H9 (cell line): ENCODE measurements at regions not wholly inside any gene's neighbourhood (a gene's known extent, or its start where the extent isn't known, plus 50 kb on each side); places are given as distances from the start of the nearest gene placed in this dataset.

ENCODE experiments used
- DNase-seq: peaks from one replicate; pipeline ENCODE4 v3.0.0-alpha.2; 2017
- H2AFZ ChIP-seq: one replicate; pipeline ENCODE4 v1.6.1; 2013; ENCODE audit warnings: mild to moderate bottlenecking, low read length, control low read depth, moderate library complexity
- H2AK5ac ChIP-seq: 2 replicates; pipeline ENCODE4 v1.6.1; 2013; ENCODE audit warnings: low read length, control low read depth, mixed read lengths; ENCODE audit not compliant: insufficient read length
- H2BK120ac ChIP-seq: one replicate; pipeline ENCODE4 v1.6.1; 2013; ENCODE audit warnings: low read depth, mild to moderate bottlenecking, low read length, control low read depth, inconsistent platforms; ENCODE audit not compliant: poor library complexity, severe bottlenecking
- H2BK12ac ChIP-seq: 2 replicates; pipeline ENCODE4 v1.6.1; 2013; ENCODE audit warnings: low read length, control low read depth, mixed read lengths, low read depth; ENCODE audit not compliant: insufficient read length
- H2BK15ac ChIP-seq: 2 replicates; pipeline ENCODE4 v1.6.1; 2013; ENCODE audit warnings: low read depth, low read length, control low read depth
- H2BK20ac ChIP-seq: one replicate; pipeline ENCODE4 v1.6.1; 2013; ENCODE audit warnings: low read depth, mild to moderate bottlenecking, low read length, control low read depth, inconsistent platforms; ENCODE audit not compliant: poor library complexity, severe bottlenecking
- H2BK5ac ChIP-seq: 2 replicates; pipeline ENCODE4 v1.6.1; 2013; ENCODE audit warnings: low read length, control low read depth, mixed read lengths; ENCODE audit not compliant: insufficient read length
- H3K14ac ChIP-seq: 2 replicates; pipeline ENCODE4 v1.6.1; 2013; ENCODE audit warnings: low read length, control low read depth; ENCODE audit not compliant: insufficient read depth
- H3K18ac ChIP-seq: 2 replicates; pipeline ENCODE4 v1.6.1; 2013; ENCODE audit warnings: low read depth, mild to moderate bottlenecking, mixed read lengths, low read length, control low read depth; ENCODE audit not compliant: insufficient read length
- H3K23ac ChIP-seq: 2 replicates; pipeline ENCODE4 v1.6.1; 2013; ENCODE audit warnings: low read length, control low read depth, mixed read lengths, low read depth; ENCODE audit not compliant: insufficient read length
- H3K23me2 ChIP-seq: 2 replicates; pipeline ENCODE4 v1.6.1; 2013; ENCODE audit warnings: low read depth, mild to moderate bottlenecking, mixed read lengths, low read length, control low read depth; ENCODE audit not compliant: insufficient read length, poor library complexity, severe bottlenecking
- H3K27ac ChIP-seq: 2 replicates; pipeline ENCODE4 v1.5.1; 2013; ENCODE audit warnings: low read length, control low read depth, mixed read lengths, low read depth; ENCODE audit not compliant: insufficient read length
- H3K27me3 ChIP-seq: 2 replicates; pipeline ENCODE4 v1.6.1; 2013; ENCODE audit warnings: low read length, control low read depth, inconsistent platforms; ENCODE audit not compliant: insufficient read depth
- H3K4ac ChIP-seq: 2 replicates; pipeline ENCODE4 v1.6.1; 2013; ENCODE audit warnings: low read depth, mild to moderate bottlenecking, control low read depth, inconsistent platforms, low read length, moderate library complexity
- H3K4me1 ChIP-seq: 2 replicates; pipeline ENCODE4 v1.6.1; 2013; ENCODE audit warnings: low read length, control low read depth, inconsistent platforms; ENCODE audit not compliant: insufficient read depth
- H3K4me2 ChIP-seq: 2 replicates; pipeline ENCODE4 v1.6.1; 2013; ENCODE audit warnings: low read length, control low read depth, mixed read lengths; ENCODE audit not compliant: insufficient read length, insufficient read depth
- H3K56ac ChIP-seq: 2 replicates; pipeline ENCODE4 v1.6.1; 2013; ENCODE audit warnings: low read depth, mild to moderate bottlenecking, mixed read lengths, low read length, control low read depth; ENCODE audit not compliant: insufficient read length
- H3K79me1 ChIP-seq: 2 replicates; pipeline ENCODE4 v1.6.1; 2013; ENCODE audit warnings: low read depth, mild to moderate bottlenecking, moderate library complexity, low read length, control low read depth, inconsistent platforms; ENCODE audit not compliant: insufficient read depth, poor library complexity, severe bottlenecking
- H3K79me2 ChIP-seq: 2 replicates; pipeline ENCODE4 v1.6.1; 2013; ENCODE audit warnings: low read length, control low read depth, inconsistent platforms; ENCODE audit not compliant: insufficient read depth
- H3K9ac ChIP-seq: 2 replicates; pipeline ENCODE4 v1.6.1; 2013; ENCODE audit warnings: low read length, control low read depth, mixed read lengths; ENCODE audit not compliant: insufficient read length; ENCODE audit errors: extremely low read depth
- H3K9me3 ChIP-seq: one replicate; pipeline ENCODE4 v1.6.1; 2013; ENCODE audit warnings: low read depth, low read length, inconsistent platforms; ENCODE audit not compliant: control insufficient read depth
- H3T11ph ChIP-seq: one replicate; pipeline ENCODE4 v1.6.1; 2013; ENCODE audit warnings: mild to moderate bottlenecking, low read length, control low read depth, inconsistent platforms
- H4K20me1 ChIP-seq: one replicate; pipeline ENCODE4 v1.6.1; 2013; ENCODE audit not compliant: control insufficient read depth, insufficient read length, insufficient read depth
- H4K5ac ChIP-seq: 2 replicates; pipeline ENCODE4 v1.6.1; 2013; ENCODE audit warnings: low read depth, mild to moderate bottlenecking, mixed read lengths, low read length, control low read depth; ENCODE audit not compliant: insufficient read length
- H4K8ac ChIP-seq: replicated peaks from 2 replicates; pipeline ENCODE4 v1.6.1; 2013; ENCODE audit warnings: low read length, control low read depth, mixed read lengths, low read depth; ENCODE audit not compliant: insufficient read length
- H4K91ac ChIP-seq: 2 replicates; pipeline ENCODE4 v1.6.1; 2013; ENCODE audit warnings: low read depth, mild to moderate bottlenecking, moderate library complexity, mixed read lengths, low read length, control low read depth; ENCODE audit not compliant: insufficient read length
- H3K27ac Mint-ChIP-seq, 3 experiments: 2 replicates in 2 of 3; 3 replicates in 1 of 3; pipeline ENCODE4 v1.8.0; 2020 to 2021; ENCODE audit warnings: mixed read lengths in 3 of 3, mild to moderate bottlenecking in 1 of 3, moderate library complexity in 1 of 3
- H3K27me3 Mint-ChIP-seq: 2 replicates; pipeline ENCODE4 v1.8.0; 2021; ENCODE audit warnings: low read depth, mild to moderate bottlenecking, moderate library complexity, mixed read lengths
- H3K36me3 Mint-ChIP-seq, 3 experiments: 2 replicates in 2 of 3; 3 replicates in 1 of 3; pipeline ENCODE4 v1.8.0; 2020 to 2021; ENCODE audit warnings: low read depth in 3 of 3, mixed read lengths in 3 of 3; ENCODE audit not compliant: insufficient read depth in 1 of 3
- H3K4me1 Mint-ChIP-seq, 2 experiments: 2 replicates each; pipeline ENCODE4 v1.8.0; 2020; ENCODE audit warnings: mixed read lengths in 2 of 2
- H3K4me3 Mint-ChIP-seq, 2 experiments: 2 replicates in 1 of 2; 3 replicates in 1 of 2; pipeline ENCODE4 v1.8.0; 2020 to 2021; ENCODE audit warnings: mild to moderate bottlenecking in 2 of 2, mixed read lengths in 2 of 2, moderate library complexity in 1 of 2
- H3K9me3 Mint-ChIP-seq, 2 experiments: 2 replicates in 1 of 2; 3 replicates in 1 of 2; pipeline ENCODE4 v1.8.0; 2020; ENCODE audit warnings: mild to moderate bottlenecking in 2 of 2, mixed read lengths in 2 of 2, moderate library complexity in 1 of 2
- WGBS: extraction: QIAGEN DNeasy Blood & Tissue Kit; methylation state at CpG from one replicate; pipeline ENCODE4 v1.1.7; 2013; ENCODE audit warnings: missing lambda C conversion rate, low lambda C conversion rate, mixed read lengths; ENCODE audit not compliant: insufficient read length; ENCODE audit errors: extremely low coverage; 5-methylcytosine and 5-hydroxymethylcytosine counted together
- TF ChIP-seq, protein P1 (sequence below): fragments of 200-600 bp; sonication (generic); conservative IDR thresholded peaks from 3 replicates; pipeline ENCODE4 v1.8.0; 2021; ENCODE audit warnings: antibody characterized with exemption, mild to moderate bottlenecking

DNA sequence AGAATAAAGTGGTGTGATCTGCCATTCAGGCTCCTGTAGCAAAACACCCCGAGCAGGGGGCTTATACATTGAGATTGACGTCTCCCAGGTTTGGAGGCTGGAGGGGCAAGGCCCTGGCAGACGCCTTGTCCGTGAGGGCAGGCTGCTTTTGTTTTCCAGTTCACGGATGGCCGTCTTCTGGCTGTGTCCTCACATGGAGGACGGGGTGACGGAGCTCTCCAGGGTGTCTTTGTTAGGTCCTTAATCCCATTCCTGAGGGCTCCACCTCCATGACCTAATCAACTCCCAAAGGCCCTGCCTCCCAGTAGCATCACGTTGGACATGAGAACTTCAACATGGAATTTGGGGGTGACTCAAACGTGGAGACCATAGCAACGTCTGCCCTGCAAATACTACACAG lies 147.7 kb downstream of the KIF26A start:
- H2BK20ac ChIP-seq, result no peak overlapping the region
- no peak overlapping the region for H3K4ac ChIP-seq
- no peaks in the 10 kb centered on the region for H3K9me3 ChIP-seq
- H3K18ac ChIP-seq, result no peak overlapping the region
- Mint-ChIP-seq H3K27me3 (peaks cover 4% of the 10 kb centered on the region; the same call in 1 of the 2 replicates), H3K9me3 (peaks cover 6 to 17% of the 10 kb centered on the region in 2 experiments; a peak in 3 of 5 replicates), H3K4me1 (peaks cover 19 to 21% of the 10 kb centered on the region in 2 experiments), H3K36me3 (no peaks in the 10 kb centered on the region; a peak in 2 of 7 replicates), H3K4me3 (no peak overlapping the region), H3K27ac (peak overlapping the region in 1 of 3 experiments; percentile 72; a peak in 1 of 7 replicates)
- TF ChIP-seq, protein P1, sequence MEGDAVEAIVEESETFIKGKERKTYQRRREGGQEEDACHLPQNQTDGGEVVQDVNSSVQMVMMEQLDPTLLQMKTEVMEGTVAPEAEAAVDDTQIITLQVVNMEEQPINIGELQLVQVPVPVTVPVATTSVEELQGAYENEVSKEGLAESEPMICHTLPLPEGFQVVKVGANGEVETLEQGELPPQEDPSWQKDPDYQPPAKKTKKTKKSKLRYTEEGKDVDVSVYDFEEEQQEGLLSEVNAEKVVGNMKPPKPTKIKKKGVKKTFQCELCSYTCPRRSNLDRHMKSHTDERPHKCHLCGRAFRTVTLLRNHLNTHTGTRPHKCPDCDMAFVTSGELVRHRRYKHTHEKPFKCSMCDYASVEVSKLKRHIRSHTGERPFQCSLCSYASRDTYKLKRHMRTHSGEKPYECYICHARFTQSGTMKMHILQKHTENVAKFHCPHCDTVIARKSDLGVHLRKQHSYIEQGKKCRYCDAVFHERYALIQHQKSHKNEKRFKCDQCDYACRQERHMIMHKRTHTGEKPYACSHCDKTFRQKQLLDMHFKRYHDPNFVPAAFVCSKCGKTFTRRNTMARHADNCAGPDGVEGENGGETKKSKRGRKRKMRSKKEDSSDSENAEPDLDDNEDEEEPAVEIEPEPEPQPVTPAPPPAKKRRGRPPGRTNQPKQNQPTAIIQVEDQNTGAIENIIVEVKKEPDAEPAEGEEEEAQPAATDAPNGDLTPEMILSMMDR, result no peak
- H3K9ac ChIP-seq, result no peak overlapping the region
- no peak overlapping the region for H3K4me2 ChIP-seq
- no peak overlapping the region for H3K56ac ChIP-seq
- no peak overlapping the region for H3K27ac ChIP-seq
- H2BK15ac ChIP-seq, result no peak overlapping the region
- no peak overlapping the region for H4K91ac ChIP-seq
- H3K4me1 ChIP-seq, result peaks cover 9% of the 10 kb centered on the region; the same call in 1 of the 2 replicates
- H4K8ac ChIP-seq, result no peak overlapping the region
- no peak overlapping the region for H2BK12ac ChIP-seq
- H3K14ac ChIP-seq, result no peak overlapping the region
- H3T11ph ChIP-seq, result no peak overlapping the region
- no peaks in the 10 kb centered on the region for H3K79me1 ChIP-seq
- no peaks in the 10 kb centered on the region for H3K23me2 ChIP-seq
- H3K79me2 ChIP-seq, result no peaks in the 10 kb centered on the region
- no peak overlapping the region for H2AK5ac ChIP-seq
- DNase-seq, result no peak
- no peak overlapping the region for H4K5ac ChIP-seq
- H2AFZ ChIP-seq, result no peak overlapping the region
- H4K20me1 ChIP-seq, result no peaks in the 10 kb centered on the region
- no CpG with 5 or more reads among the region's 11 CpGs for WGBS
- no peak overlapping the region for H2BK5ac ChIP-seq
- no peak overlapping the region for H2BK120ac ChIP-seq
- H3K23ac ChIP-seq, result no peak overlapping the region
- no peaks in the 10 kb centered on the region for H3K27me3 ChIP-seq
